VCaP (cell line): ENCODE measurements at regions not wholly inside any gene's neighbourhood (a gene's known extent, or its start where the extent isn't known, plus 50 kb on each side); places are given as distances from the start of the nearest gene placed in this dataset.
"Not testable (repeated sequence)": the region's sequence is repeated elsewhere in the genome, so short reads cannot be mapped to it uniquely, and the experiment has no call there.

Source experiments
- H3K27ac ChIP-seq: fragments of 450-650 bp; 2 replicates; pipeline ENCODE4 v1.5.1; 2017
- CTCF ChIP-seq: fragments of 450-650 bp; conservative IDR thresholded peaks from 2 replicates; pipeline ENCODE4 v1.5.1; 2017; ENCODE audit warnings: mild to moderate bottlenecking, moderate library complexity

- no peak for TF ChIP-seq CTCF
Measured at GRCh38 chr1:169049258-169049938, 57.1 kb upstream of the ATP1B1 start.

GRCh38 chr1:169051171-169051570 lies 55.3 kb upstream of the ATP1B1 start:
- TF ChIP-seq CTCF, result no peak
- H3K27ac ChIP-seq, result no peak overlapping the region

More at GRCh38 chr1:169049258-169049938, 57.1 kb upstream of the ATP1B1 start:
- H3K27ac ChIP-seq, result no peak overlapping the region

GRCh38 chr1:169052171-169052570 lies 54.3 kb upstream of the ATP1B1 start:
- not testable (repeated sequence) for H3K27ac ChIP-seq

GRCh38 chr1:169052727-169053126 lies 53.8 kb upstream of the ATP1B1 start:
- H3K27ac ChIP-seq, result no peak overlapping the region
- no peak for TF ChIP-seq CTCF

GRCh38 chr1:169053196-169053595 lies 53.3 kb upstream of the ATP1B1 start:
- H3K27ac ChIP-seq, result no peak overlapping the region
- no peak for TF ChIP-seq CTCF
